H1 (cell line): ENCODE measurements at regions not wholly inside any gene's neighbourhood (a gene's known extent, or its start where the extent isn't known, plus 50 kb on each side); places are given as distances from the start of the nearest gene placed in this dataset.

Experiments used
- CTCF ChIA-PET: fragments of 300-600 bp; sonication (Branson Sonifier 250); formaldehyde crosslinking; loops from one replicate; lab custom pipeline; 2021; ENCODE audit not compliant: partially characterized antibody; lab: Charles Lee
- POLR2A ChIA-PET: fragments of 300-600 bp; sonication (Branson Sonifier 250); formaldehyde crosslinking; loops from one replicate; lab custom pipeline; 2021; ENCODE audit warnings: inconsistent platforms; ENCODE audit not compliant: partially characterized antibody; lab: Charles Lee
- DNase-seq, 2 experiments: peaks; one replicate each; pipeline versions ENCODE4 v3.0.0 to v3.0.0-alpha.2; 2010 to 2022; ENCODE audit warnings: low spot score in 2 of 2, low read depth in 1 of 2, mixed read lengths in 1 of 2
- FAIRE-seq: peaks from 2 replicates; lab custom pipeline; 2011; peaks lifted over from hg19 to GRCh38; lab: Jason Lieb, UNC
- H2AFZ ChIP-seq: 2 replicates; pipeline ENCODE4 v1.8.1; 2012; ENCODE audit warnings: low read length, inconsistent platforms
- H2AK5ac ChIP-seq: 2 replicates; pipeline ENCODE4 v1.6.1; 2013; ENCODE audit warnings: low read depth, low read length
- H2BK120ac ChIP-seq: replicated peaks from 2 replicates; pipeline ENCODE3; 2013; ENCODE audit warnings: low read depth, low read length, inconsistent platforms
- H2BK12ac ChIP-seq: 2 replicates; pipeline ENCODE4 v1.6.1; 2013; ENCODE audit warnings: low read depth, low read length
- H2BK15ac ChIP-seq: 2 replicates; pipeline ENCODE4 v1.6.1; 2013; ENCODE audit warnings: low read length
- H2BK20ac ChIP-seq: 2 replicates; pipeline ENCODE4 v1.6.1; 2013; ENCODE audit warnings: low read length
- H2BK5ac ChIP-seq: 2 replicates; pipeline ENCODE4 v1.6.1; 2013; ENCODE audit warnings: low read depth, low read length
- H3K14ac ChIP-seq: 2 replicates; pipeline ENCODE4 v1.6.1; 2013; ENCODE audit warnings: inconsistent platforms; ENCODE audit not compliant: insufficient read length
- H3K18ac ChIP-seq: 2 replicates; pipeline ENCODE4 v1.6.1; 2013; ENCODE audit warnings: low read length; ENCODE audit errors: extremely low read depth
- H3K23ac ChIP-seq: 2 replicates; pipeline ENCODE4 v1.6.1; 2013; ENCODE audit warnings: inconsistent platforms; ENCODE audit not compliant: insufficient read length
- H3K23me2 ChIP-seq: 2 replicates; pipeline ENCODE4 v1.6.1; 2013; ENCODE audit warnings: low read depth, low read length
- H3K27ac ChIP-seq: 2 replicates; pipeline ENCODE4 v1.6.1; 2011; ENCODE audit warnings: low read depth, low read length, inconsistent platforms
- H3K27me3 ChIP-seq, 4 experiments: replicated peaks in 1 of 4; 1 replicate in 1 of 4; 2 replicates in 3 of 4; pipeline versions ENCODE4 v1.6.1 to v1.8.1; 2011 to 2013; ENCODE audit warnings: low read length in 3 of 4, mild to moderate bottlenecking in 3 of 4, inconsistent platforms in 2 of 4, mixed read lengths in 2 of 4, moderate library complexity in 1 of 4; ENCODE audit not compliant: control insufficient read depth in 3 of 4, insufficient read depth in 3 of 4; ENCODE audit errors: extremely low read depth in 1 of 4
- H3K36me3 ChIP-seq, 4 experiments: 2 replicates each; pipeline versions ENCODE4 v1.6.1 to v1.8.1; 2011 to 2013; ENCODE audit warnings: mild to moderate bottlenecking in 4 of 4, low read length in 3 of 4, moderate library complexity in 2 of 4, control low read depth in 1 of 4, inconsistent platforms in 1 of 4; ENCODE audit not compliant: insufficient read depth in 4 of 4, control insufficient read depth in 2 of 4
- H3K4ac ChIP-seq: replicated peaks from 2 replicates; pipeline ENCODE3; 2013; ENCODE audit warnings: low read length, low read depth, mixed read lengths, inconsistent platforms; ENCODE audit not compliant: insufficient read length
- H3K4me1 ChIP-seq, 4 experiments: replicated peaks in 1 of 4; 1 replicate in 1 of 4; 2 replicates in 3 of 4; pipeline versions ENCODE4 v1.6.1 to v1.8.1; 2011 to 2013; ENCODE audit warnings: low read length in 3 of 4, inconsistent platforms in 2 of 4, mixed read lengths in 1 of 4; ENCODE audit not compliant: insufficient read depth in 4 of 4, control insufficient read depth in 3 of 4
- H3K4me2 ChIP-seq, 2 experiments: 2 replicates each; pipeline versions ENCODE4 v1.6.1 to v1.8.1; 2011 to 2013; ENCODE audit warnings: low read depth in 2 of 2, low read length in 2 of 2, control low read depth in 1 of 2, inconsistent platforms in 1 of 2, mild to moderate bottlenecking in 1 of 2; ENCODE audit not compliant: insufficient read depth in 1 of 2
- H3K4me3 ChIP-seq, 4 experiments: fragments of 200-600, 300-600 bp in 1 of 4; sonication (generic), shearing (Covaris generic), sonication (Bioruptor Twin) in 1 of 4; 2 replicates each; pipeline versions ENCODE4 v1.5.1 to v1.8.1; 2011 to 2016; ENCODE audit warnings: low read length in 4 of 4, low read depth in 3 of 4, control low read depth in 2 of 4, inconsistent platforms in 2 of 4, mild to moderate bottlenecking in 2 of 4, mixed read lengths in 1 of 4, moderate library complexity in 1 of 4; ENCODE audit not compliant: insufficient read depth in 2 of 4; ENCODE audit errors: extremely low read depth in 1 of 4
- H3K56ac ChIP-seq: replicated peaks from 2 replicates; pipeline ENCODE3; 2013; ENCODE audit warnings: low read depth, mild to moderate bottlenecking, mixed read lengths, low read length, inconsistent platforms; ENCODE audit not compliant: insufficient read length
- H3K79me1 ChIP-seq: 2 replicates; pipeline ENCODE4 v1.6.1; 2013; ENCODE audit warnings: low read depth, low read length, control low read depth
- H3K79me2 ChIP-seq, 2 experiments: 2 replicates each; pipeline versions ENCODE4 v1.6.1 to v1.8.1; 2012 to 2013; ENCODE audit warnings: low read length in 2 of 2, mild to moderate bottlenecking in 2 of 2, inconsistent platforms in 1 of 2; ENCODE audit not compliant: insufficient read depth in 2 of 2, control insufficient read depth in 1 of 2
- H3K9ac ChIP-seq, 4 experiments: replicated peaks in 1 of 4; 1 replicate in 1 of 4; 2 replicates in 3 of 4; pipeline versions ENCODE4 v1.6.1 to v1.8.1; 2011 to 2013; ENCODE audit warnings: low read depth in 3 of 4, low read length in 3 of 4, control low read depth in 2 of 4, mild to moderate bottlenecking in 2 of 4, moderate library complexity in 2 of 4, inconsistent platforms in 1 of 4; ENCODE audit errors: extremely low read depth in 1 of 4
- H3K9me3 ChIP-seq, 2 experiments: 2 replicates each; pipeline versions ENCODE4 v1.6.1 to v1.8.1; 2012 to 2013; ENCODE audit warnings: mild to moderate bottlenecking in 2 of 2, moderate library complexity in 2 of 2, control low read depth in 1 of 2, inconsistent platforms in 1 of 2, low read depth in 1 of 2, low read length in 1 of 2, mixed read lengths in 1 of 2; ENCODE audit not compliant: insufficient read depth in 2 of 2
- H4K20me1 ChIP-seq, 2 experiments: replicated peaks in 1 of 2; 2 replicates each; pipeline versions ENCODE3 to v1.8.1; 2011 to 2013; ENCODE audit warnings: inconsistent platforms in 2 of 2, low read length in 2 of 2, mild to moderate bottlenecking in 1 of 2; ENCODE audit not compliant: insufficient read depth in 2 of 2, control insufficient read depth in 1 of 2
- H4K5ac ChIP-seq: 2 replicates; pipeline ENCODE4 v1.6.1; 2013; ENCODE audit warnings: low read length, low read depth, mixed read lengths, inconsistent platforms; ENCODE audit not compliant: insufficient read length
- H4K8ac ChIP-seq: 2 replicates; pipeline ENCODE4 v1.8.0; 2013; ENCODE audit warnings: mild to moderate bottlenecking, moderate library complexity, low read length, inconsistent platforms; ENCODE audit not compliant: insufficient read depth; ENCODE audit errors: extremely low read depth
- H4K91ac ChIP-seq: replicated peaks from 2 replicates; pipeline ENCODE3; 2013; ENCODE audit warnings: low read length, mixed read lengths, inconsistent platforms; ENCODE audit not compliant: insufficient read length
- CEBPB ChIP-seq: IDR thresholded peaks from 2 replicates; pipeline ENCODE4 v1.6.1; 2012; ENCODE audit warnings: low read depth, low read length
- EGR1 ChIP-seq: IDR thresholded peaks from 2 replicates; pipeline ENCODE4 v1.6.1; 2011; ENCODE audit warnings: low read depth, low read length, borderline replicate concordance
- PHF8 ChIP-seq: fragments of 200-600 bp; sonication (generic); conservative IDR thresholded peaks from 2 replicates; pipeline ENCODE4 v1.7.1; 2012; ENCODE audit warnings: low read depth, mild to moderate bottlenecking, inconsistent platforms, low read length, moderate library complexity
- SP1 ChIP-seq: IDR thresholded peaks from 2 replicates; pipeline ENCODE4 v1.6.1; 2011; ENCODE audit warnings: low read depth, low read length
- WGBS, 2 experiments: shearing (Covaris generic) in 1 of 2; methylation state at CpG; one replicate each; pipeline versions ENCODE4 v1.1.6 to v1.1.7; 2013 to 2015; ENCODE audit warnings: low lambda C conversion rate in 2 of 2, mixed read lengths in 2 of 2, inconsistent platforms in 1 of 2, low coverage in 1 of 2, missing lambda C conversion rate in 1 of 2; ENCODE audit not compliant: insufficient replicate concordance in 2 of 2, insufficient coverage in 1 of 2, insufficient read length in 1 of 2; ENCODE audit errors: extremely low coverage in 1 of 2, missing lambda C conversion rate in 1 of 2; 5-methylcytosine and 5-hydroxymethylcytosine counted together

GRCh38 chr1:238624776-238625175, 734.1 kb upstream of the ZP4 start (continued):
- TF ChIP-seq CEBPB (no peak), SP1 (no peak)
- TF ChIP-seq, all 59 proteins: peak for 0

GRCh38 chr1:238621405-238621804, 730.7 kb upstream of the ZP4 start:
- Histone ChIP-seq H4K5ac (no peak overlapping the region), H3K4ac (no peak overlapping the region), H2BK20ac (no peak overlapping the region), H3K23me2 (no peaks in the 10 kb centered on the region), H3K79me1 (no peaks in the 10 kb centered on the region), H3K36me3 (no peaks in the 10 kb centered on the region), H3K56ac (no peak overlapping the region), H2BK12ac (no peak overlapping the region), H2AK5ac (no peak overlapping the region), H4K20me1 (no peaks in the 10 kb centered on the region), H3K79me2 (no peaks in the 10 kb centered on the region), H2BK15ac (no peak overlapping the region), H3K27me3 (no peaks in the 10 kb centered on the region), H3K23ac (no peak overlapping the region), H4K8ac (no peak overlapping the region), H2AFZ (no peak overlapping the region), H3K4me1 (no peaks in the 10 kb centered on the region), H3K4me2 (no peak overlapping the region), H4K91ac (no peak overlapping the region), H3K4me3 (no peak overlapping the region), H3K9me3 (no peaks in the 10 kb centered on the region), H3K27ac (no peak overlapping the region), H3K14ac (no peak overlapping the region), H3K18ac (no peak overlapping the region), H2BK120ac (no peak overlapping the region), H3K9ac (no peak overlapping the region), H2BK5ac (no peak overlapping the region)
- TF ChIP-seq EGR1 (no peak), PHF8 (no peak)
- CTCF ChIA-PET: no interaction called here
- WGBS, 2 experiments: 79% methylated on average over 1 of the region's 1 CpG; no CpG with 5 or more reads in 1 of the 2 experiments
- no peak for DNase-seq
- no peak for FAIRE-seq
- POLR2A ChIA-PET: no interaction called here
